Tibial nerve (tissue), 4 donors: ENCODE measurements at regions not wholly inside any gene's neighbourhood (a gene's known extent, or its start where the extent isn't known, plus 50 kb on each side); places are given as distances from the start of the nearest gene placed in this dataset.

Source experiments
- EP300 ChIP-seq, 2 donors: sonication (generic); formaldehyde crosslinking; IDR thresholded peaks; one replicate each; pipeline ENCODE4 v1.6.1; 2017; ENCODE audit warnings: antibody characterized with exemption in 2 of 2, mild to moderate bottlenecking in 1 of 2
- POLR2A ChIP-seq, 2 donors: fragments of 450-650 bp; IDR thresholded peaks; one replicate each; pipeline ENCODE4 v1.6.1; 2017; ENCODE audit warnings: antibody characterized with exemption in 2 of 2, mild to moderate bottlenecking in 2 of 2, moderate library complexity in 2 of 2
- TF ChIP-seq, protein P1 (sequence below), 5 experiments: fragments of 200-600 bp in 3 of 5; fragments of 450-650 bp in 2 of 5; sonication (generic) in 3 of 5; IDR thresholded peaks; one replicate each; pipeline ENCODE4 v1.5.1; 2016 to 2019; ENCODE audit warnings: antibody characterized with exemption in 5 of 5, mild to moderate bottlenecking in 3 of 5, moderate library complexity in 2 of 5

DNA sequence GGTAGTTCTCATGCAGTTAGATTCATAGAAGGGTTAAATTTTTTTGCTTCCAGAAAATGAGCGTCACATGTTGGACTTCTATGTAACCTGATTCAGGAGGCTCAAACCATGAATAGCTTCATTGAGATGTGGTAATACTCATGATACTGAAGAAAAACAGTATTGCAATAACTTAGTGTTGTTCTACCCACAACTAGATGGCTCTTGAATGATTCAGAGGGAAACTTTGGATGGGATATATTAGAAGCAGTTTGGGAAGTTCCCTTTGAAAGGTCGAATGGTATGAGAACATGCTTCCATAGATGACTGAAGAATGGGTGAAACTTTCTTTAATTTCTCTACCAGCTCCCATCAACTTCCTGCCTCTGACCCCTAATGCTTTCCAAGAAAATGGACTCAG lies 211.7 kb upstream of the PTGFR start:
- TF ChIP-seq, protein P1, sequence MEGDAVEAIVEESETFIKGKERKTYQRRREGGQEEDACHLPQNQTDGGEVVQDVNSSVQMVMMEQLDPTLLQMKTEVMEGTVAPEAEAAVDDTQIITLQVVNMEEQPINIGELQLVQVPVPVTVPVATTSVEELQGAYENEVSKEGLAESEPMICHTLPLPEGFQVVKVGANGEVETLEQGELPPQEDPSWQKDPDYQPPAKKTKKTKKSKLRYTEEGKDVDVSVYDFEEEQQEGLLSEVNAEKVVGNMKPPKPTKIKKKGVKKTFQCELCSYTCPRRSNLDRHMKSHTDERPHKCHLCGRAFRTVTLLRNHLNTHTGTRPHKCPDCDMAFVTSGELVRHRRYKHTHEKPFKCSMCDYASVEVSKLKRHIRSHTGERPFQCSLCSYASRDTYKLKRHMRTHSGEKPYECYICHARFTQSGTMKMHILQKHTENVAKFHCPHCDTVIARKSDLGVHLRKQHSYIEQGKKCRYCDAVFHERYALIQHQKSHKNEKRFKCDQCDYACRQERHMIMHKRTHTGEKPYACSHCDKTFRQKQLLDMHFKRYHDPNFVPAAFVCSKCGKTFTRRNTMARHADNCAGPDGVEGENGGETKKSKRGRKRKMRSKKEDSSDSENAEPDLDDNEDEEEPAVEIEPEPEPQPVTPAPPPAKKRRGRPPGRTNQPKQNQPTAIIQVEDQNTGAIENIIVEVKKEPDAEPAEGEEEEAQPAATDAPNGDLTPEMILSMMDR (IDR thresholded peaks at IDR 0.05), result no peak
- TF ChIP-seq POLR2A (IDR thresholded peaks at IDR 0.05) (no peak), EP300 (IDR thresholded peaks at IDR 0.05) (peak in 1 of 2 donors; percentile 71)
